Neural cell (in vitro differentiated cells): ENCODE measurements at regions not wholly inside any gene's neighbourhood (a gene's known extent, or its start where the extent isn't known, plus 50 kb on each side); places are given as distances from the start of the nearest gene placed in this dataset.

Experiments
- H2AFZ ChIP-seq: fragments of 200-600, 300-800 bp; sonication (generic), shearing (Covaris generic); 2 replicates; pipeline ENCODE4 v1.6.0; 2014; ENCODE audit warnings: low read depth, mild to moderate bottlenecking, antibody characterized with exemption, low read length, moderate library complexity
- H3F3A ChIP-seq: fragments of 200-600 bp; shearing (Covaris generic); 2 replicates; pipeline ENCODE4 v1.6.1; 2016; ENCODE audit warnings: mild to moderate bottlenecking, moderate library complexity, mixed read lengths, antibody characterized with exemption, low read length; ENCODE audit not compliant: insufficient read depth, poor library complexity, severe bottlenecking
- H3K27ac ChIP-seq: fragments of 200-600, 300-800 bp; sonication (generic), shearing (Covaris generic); 2 replicates; pipeline ENCODE4 v1.5.1; 2014; ENCODE audit warnings: mild to moderate bottlenecking, low read length, moderate library complexity
- H3K27me3 ChIP-seq: fragments of 300-800, 200-600 bp; sonication (generic), shearing (Covaris generic); 2 replicates; pipeline ENCODE4 v1.6.0; 2014; ENCODE audit warnings: mild to moderate bottlenecking, low read depth, low read length, moderate library complexity; ENCODE audit not compliant: insufficient read depth
- H3K36me3 ChIP-seq: fragments of 300-800, 200-600 bp; sonication (generic), shearing (Covaris generic); 2 replicates; pipeline ENCODE4 v1.5.1; 2014; ENCODE audit warnings: mild to moderate bottlenecking, antibody characterized with exemption, low read length, moderate library complexity; ENCODE audit not compliant: insufficient read depth
- H3K4me2 ChIP-seq: fragments of 300-800, 200-600 bp; sonication (generic), shearing (Covaris generic); 2 replicates; pipeline ENCODE4 v1.6.0; 2014; ENCODE audit warnings: mild to moderate bottlenecking, low read length
- H3K4me3 ChIP-seq: fragments of 300-800, 200-600 bp; sonication (generic), shearing (Covaris generic); 2 replicates; pipeline ENCODE4 v1.5.1; 2014; ENCODE audit warnings: mild to moderate bottlenecking, low read length, moderate library complexity
- H3K79me2 ChIP-seq: fragments of 200-600 bp; shearing (Covaris generic); replicated peaks from 2 replicates; pipeline ENCODE4 v1.6.0; 2014; ENCODE audit warnings: mild to moderate bottlenecking, low read length, moderate library complexity; ENCODE audit not compliant: insufficient read depth
- H3K9ac ChIP-seq: fragments of 300-800, 200-600 bp; sonication (generic), shearing (Covaris generic); 2 replicates; pipeline ENCODE4 v1.6.1; 2016; ENCODE audit warnings: mild to moderate bottlenecking, low read length, mixed read lengths
- H3K9me2 ChIP-seq: fragments of 200-600 bp; shearing (Covaris generic); 2 replicates; pipeline ENCODE4 v1.6.1; 2016; ENCODE audit warnings: mild to moderate bottlenecking, low read length, mixed read lengths; ENCODE audit not compliant: insufficient read depth
- H3K9me3 ChIP-seq: fragments of 200-600, 300-800 bp; sonication (generic), shearing (Covaris generic); 2 replicates; pipeline ENCODE4 v1.6.1; 2016; ENCODE audit warnings: mild to moderate bottlenecking, mixed run types, low read length, moderate library complexity, mixed read lengths
- H4K20me1 ChIP-seq: fragments of 200-600 bp; shearing (Covaris generic); 2 replicates; pipeline ENCODE4 v1.6.1; 2016; ENCODE audit warnings: mild to moderate bottlenecking, mixed run types; ENCODE audit not compliant: insufficient read depth
- EP300 ChIP-seq: fragments of 450-650 bp; conservative IDR thresholded peaks from 2 replicates; pipeline ENCODE4 v1.6.1; 2014; ENCODE audit warnings: antibody characterized with exemption, mild to moderate bottlenecking, moderate library complexity; ENCODE audit not compliant: poor library complexity, severe bottlenecking
- EZH2 ChIP-seq: fragments of 200-600, 300-800 bp; shearing (Covaris generic), sonication (generic); IDR thresholded peaks from 2 replicates; pipeline ENCODE4 v1.6.1; 2014; ENCODE audit warnings: antibody characterized with exemption, low read length, borderline replicate concordance, mild to moderate bottlenecking; ENCODE audit not compliant: insufficient read depth, poor library complexity, severe bottlenecking
- MXI1 ChIP-seq: fragments of 450-650 bp; conservative IDR thresholded peaks from 2 replicates; pipeline ENCODE4 v1.6.1; 2014; ENCODE audit warnings: antibody characterized with exemption, mild to moderate bottlenecking; ENCODE audit not compliant: poor library complexity, severe bottlenecking
- POLR2AphosphoS5 ChIP-seq: IDR thresholded peaks from 2 replicates; pipeline ENCODE4 v1.6.1; 2012
- RAD21 ChIP-seq: fragments of 450-650 bp; conservative IDR thresholded peaks from 2 replicates; pipeline ENCODE4 v1.6.1; 2014; ENCODE audit warnings: antibody characterized with exemption, mild to moderate bottlenecking, moderate library complexity
- SMC3 ChIP-seq: fragments of 450-650 bp; conservative IDR thresholded peaks from 2 replicates; pipeline ENCODE4 v1.6.1; 2014; ENCODE audit warnings: antibody characterized with exemption, mild to moderate bottlenecking, moderate library complexity; ENCODE audit not compliant: poor library complexity
- TAF1 ChIP-seq: IDR thresholded peaks from 2 replicates; pipeline ENCODE4 v1.6.1; 2012; ENCODE audit warnings: low read depth
- TF ChIP-seq, protein P1 (sequence below): IDR thresholded peaks from 2 replicates; pipeline ENCODE4 v1.6.1; 2012; ENCODE audit warnings: borderline replicate concordance
- TF ChIP-seq, protein P2 (sequence below): fragments of 450-650 bp; IDR thresholded peaks from 2 replicates; pipeline ENCODE4 v1.5.1; 2014; ENCODE audit warnings: antibody characterized with exemption, mild to moderate bottlenecking, moderate library complexity; ENCODE audit not compliant: poor library complexity, severe bottlenecking

GRCh38 chrX:68945081-68945602 lies 116.3 kb downstream of the EFNB1 start:
- H2AFZ ChIP-seq = no peak overlapping the region
- H3K9me3 ChIP-seq = no peaks in the 10 kb centered on the region
- TF ChIP-seq SMC3 = no peak
- no peak for TF ChIP-seq POLR2AphosphoS5
- TF ChIP-seq TAF1 = no peak
- no peak for TF ChIP-seq EP300
- no peak for TF ChIP-seq EZH2
- TF ChIP-seq, protein P1, sequence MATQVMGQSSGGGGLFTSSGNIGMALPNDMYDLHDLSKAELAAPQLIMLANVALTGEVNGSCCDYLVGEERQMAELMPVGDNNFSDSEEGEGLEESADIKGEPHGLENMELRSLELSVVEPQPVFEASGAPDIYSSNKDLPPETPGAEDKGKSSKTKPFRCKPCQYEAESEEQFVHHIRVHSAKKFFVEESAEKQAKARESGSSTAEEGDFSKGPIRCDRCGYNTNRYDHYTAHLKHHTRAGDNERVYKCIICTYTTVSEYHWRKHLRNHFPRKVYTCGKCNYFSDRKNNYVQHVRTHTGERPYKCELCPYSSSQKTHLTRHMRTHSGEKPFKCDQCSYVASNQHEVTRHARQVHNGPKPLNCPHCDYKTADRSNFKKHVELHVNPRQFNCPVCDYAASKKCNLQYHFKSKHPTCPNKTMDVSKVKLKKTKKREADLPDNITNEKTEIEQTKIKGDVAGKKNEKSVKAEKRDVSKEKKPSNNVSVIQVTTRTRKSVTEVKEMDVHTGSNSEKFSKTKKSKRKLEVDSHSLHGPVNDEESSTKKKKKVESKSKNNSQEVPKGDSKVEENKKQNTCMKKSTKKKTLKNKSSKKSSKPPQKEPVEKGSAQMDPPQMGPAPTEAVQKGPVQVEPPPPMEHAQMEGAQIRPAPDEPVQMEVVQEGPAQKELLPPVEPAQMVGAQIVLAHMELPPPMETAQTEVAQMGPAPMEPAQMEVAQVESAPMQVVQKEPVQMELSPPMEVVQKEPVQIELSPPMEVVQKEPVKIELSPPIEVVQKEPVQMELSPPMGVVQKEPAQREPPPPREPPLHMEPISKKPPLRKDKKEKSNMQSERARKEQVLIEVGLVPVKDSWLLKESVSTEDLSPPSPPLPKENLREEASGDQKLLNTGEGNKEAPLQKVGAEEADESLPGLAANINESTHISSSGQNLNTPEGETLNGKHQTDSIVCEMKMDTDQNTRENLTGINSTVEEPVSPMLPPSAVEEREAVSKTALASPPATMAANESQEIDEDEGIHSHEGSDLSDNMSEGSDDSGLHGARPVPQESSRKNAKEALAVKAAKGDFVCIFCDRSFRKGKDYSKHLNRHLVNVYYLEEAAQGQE = no peak
- TF ChIP-seq MXI1 = no peak
- no peaks in the 10 kb centered on the region for H3K9me2 ChIP-seq
- no peak overlapping the region for H3K9ac ChIP-seq
- H3K27me3 ChIP-seq = no peaks in the 10 kb centered on the region
- H3K36me3 ChIP-seq = no peaks in the 10 kb centered on the region
- H3K79me2 ChIP-seq = no peaks in the 10 kb centered on the region
- no peak overlapping the region for H3K4me2 ChIP-seq
- H4K20me1 ChIP-seq = no peaks in the 10 kb centered on the region
- no peak overlapping the region for H3K4me3 ChIP-seq
- no peak overlapping the region for H3K27ac ChIP-seq
- H3F3A ChIP-seq = no peaks in the 10 kb centered on the region

DNA sequence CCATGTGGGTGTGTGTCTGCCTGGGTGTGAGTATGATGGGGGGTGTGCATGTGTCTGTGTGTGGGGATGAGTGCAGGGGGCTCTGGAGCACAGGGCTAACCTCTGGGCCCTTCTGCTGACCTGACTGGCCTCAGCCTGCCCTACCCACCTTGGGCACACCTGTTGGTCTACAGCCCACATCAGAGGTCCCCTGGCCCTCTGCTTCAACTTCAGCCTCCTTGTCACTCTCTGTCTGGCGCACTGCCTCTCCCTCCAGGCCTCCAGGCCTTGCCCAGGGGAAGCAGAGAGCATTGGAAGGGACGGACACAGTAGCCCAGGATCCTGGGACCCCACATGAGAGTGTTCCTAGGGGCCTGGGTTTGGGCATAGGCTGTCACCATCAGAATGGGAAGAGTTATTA lies 115.4 kb downstream of the EFNB1 start:
- H3K79me2 ChIP-seq = no peaks in the 10 kb centered on the region
- H3K4me2 ChIP-seq = no peak overlapping the region
- no peak overlapping the region for H2AFZ ChIP-seq
- no peak overlapping the region for H3K27ac ChIP-seq
- no peaks in the 10 kb centered on the region for H3K9me3 ChIP-seq
- H3K9me2 ChIP-seq = no peaks in the 10 kb centered on the region
- TF ChIP-seq, protein P2, sequence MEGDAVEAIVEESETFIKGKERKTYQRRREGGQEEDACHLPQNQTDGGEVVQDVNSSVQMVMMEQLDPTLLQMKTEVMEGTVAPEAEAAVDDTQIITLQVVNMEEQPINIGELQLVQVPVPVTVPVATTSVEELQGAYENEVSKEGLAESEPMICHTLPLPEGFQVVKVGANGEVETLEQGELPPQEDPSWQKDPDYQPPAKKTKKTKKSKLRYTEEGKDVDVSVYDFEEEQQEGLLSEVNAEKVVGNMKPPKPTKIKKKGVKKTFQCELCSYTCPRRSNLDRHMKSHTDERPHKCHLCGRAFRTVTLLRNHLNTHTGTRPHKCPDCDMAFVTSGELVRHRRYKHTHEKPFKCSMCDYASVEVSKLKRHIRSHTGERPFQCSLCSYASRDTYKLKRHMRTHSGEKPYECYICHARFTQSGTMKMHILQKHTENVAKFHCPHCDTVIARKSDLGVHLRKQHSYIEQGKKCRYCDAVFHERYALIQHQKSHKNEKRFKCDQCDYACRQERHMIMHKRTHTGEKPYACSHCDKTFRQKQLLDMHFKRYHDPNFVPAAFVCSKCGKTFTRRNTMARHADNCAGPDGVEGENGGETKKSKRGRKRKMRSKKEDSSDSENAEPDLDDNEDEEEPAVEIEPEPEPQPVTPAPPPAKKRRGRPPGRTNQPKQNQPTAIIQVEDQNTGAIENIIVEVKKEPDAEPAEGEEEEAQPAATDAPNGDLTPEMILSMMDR = no peak
- TF ChIP-seq TAF1 (no peak), EP300 (no peak), RAD21 (no peak), EZH2 (no peak), POLR2AphosphoS5 (no peak), MXI1 (no peak), SMC3 (no peak)
- TF ChIP-seq, protein P1 = no peak
- no peaks in the 10 kb centered on the region for H3F3A ChIP-seq
- no peak overlapping the region for H3K9ac ChIP-seq
- no peaks in the 10 kb centered on the region for H3K27me3 ChIP-seq
- no peaks in the 10 kb centered on the region for H4K20me1 ChIP-seq
- H3K36me3 ChIP-seq = no peaks in the 10 kb centered on the region
- no peak overlapping the region for H3K4me3 ChIP-seq
